HEK293T (cell line): ENCODE measurements at regions not wholly inside any gene's neighbourhood (a gene's known extent, or its start where the extent isn't known, plus 50 kb on each side); places are given as distances from the start of the nearest gene placed in this dataset.
"Not testable (repeated sequence)": the region's sequence is repeated elsewhere in the genome, so short reads cannot be mapped to it uniquely, and the experiment has no call there.

ENCODE experiments used
- CTCF ChIA-PET: fragments of 350-600 bp; formaldehyde crosslinking; extraction: SDS; loops from one replicate; lab custom pipeline; 2021; ENCODE audit warnings: antibody characterized with exemption, inconsistent platforms; lab: Yijun Ruan, JAX
- POLR2A ChIA-PET: fragments of 350-600 bp; formaldehyde crosslinking; extraction: SDS; loops from one replicate; lab custom pipeline; 2020; ENCODE audit warnings: antibody characterized with exemption, inconsistent platforms; lab: Yijun Ruan, JAX
- DNase-seq: peaks from one replicate; pipeline ENCODE4 v3.0.0; 2012; ENCODE audit warnings: mixed read lengths; ENCODE audit errors: extremely low spot score
- ARNT ChIP-seq: fragments of 450-650 bp; IDR thresholded peaks from 2 replicates; pipeline ENCODE4 v1.6.1; 2017; ENCODE audit warnings: mild to moderate bottlenecking
- BHLHE40 ChIP-seq: fragments of 450-650 bp; IDR thresholded peaks from 2 replicates; pipeline ENCODE4 v1.6.1; 2016; ENCODE audit warnings: mild to moderate bottlenecking, moderate library complexity, borderline replicate concordance
- CTBP1 ChIP-seq: fragments of 450-650 bp; IDR thresholded peaks from 2 replicates; pipeline ENCODE4 v1.6.1; 2016; ENCODE audit warnings: borderline replicate concordance
- ELF4 ChIP-seq: fragments of 450-650 bp; IDR thresholded peaks from 2 replicates; pipeline ENCODE4 v1.6.1; 2017; ENCODE audit warnings: antibody characterized with exemption
- FOXA1 ChIP-seq: fragments of 450-650 bp; IDR thresholded peaks from 2 replicates; pipeline ENCODE4 v1.6.1; 2016; ENCODE audit warnings: mild to moderate bottlenecking
- FOXK2 ChIP-seq: fragments of 450-650 bp; IDR thresholded peaks from 2 replicates; pipeline ENCODE4 v1.6.1; 2016; ENCODE audit warnings: mild to moderate bottlenecking
- FOXM1 ChIP-seq: fragments of 450-650 bp; IDR thresholded peaks from 2 replicates; pipeline ENCODE4 v1.6.1; 2017; ENCODE audit warnings: mild to moderate bottlenecking, borderline replicate concordance
- HDGF ChIP-seq: fragments of 450-650 bp; IDR thresholded peaks from 2 replicates; pipeline ENCODE4 v1.6.1; 2017; ENCODE audit warnings: antibody characterized with exemption, borderline replicate concordance
- L3MBTL2 ChIP-seq: fragments of 450-650 bp; conservative IDR thresholded peaks from 2 replicates; pipeline ENCODE4 v1.6.1; 2016; ENCODE audit warnings: mild to moderate bottlenecking
- LEF1 ChIP-seq: fragments of 450-650 bp; IDR thresholded peaks from 2 replicates; pipeline ENCODE4 v1.6.1; 2017; ENCODE audit warnings: mild to moderate bottlenecking, borderline replicate concordance
- NFRKB ChIP-seq: fragments of 450-650 bp; IDR thresholded peaks from 2 replicates; pipeline ENCODE4 v1.6.1; 2016; ENCODE audit warnings: mild to moderate bottlenecking, moderate library complexity
- SP1 ChIP-seq: fragments of 450-650 bp; IDR thresholded peaks from 2 replicates; pipeline ENCODE4 v1.6.1; 2017
- SUZ12 ChIP-seq: fragments of 450-650 bp; IDR thresholded peaks from 2 replicates; pipeline ENCODE4 v1.6.1; 2016; ENCODE audit warnings: mild to moderate bottlenecking
- TARDBP ChIP-seq: fragments of 450-650 bp; IDR thresholded peaks from 2 replicates; pipeline ENCODE4 v1.6.1; 2016
- ZNF384 ChIP-seq: fragments of 450-650 bp; IDR thresholded peaks from 2 replicates; pipeline ENCODE4 v1.6.1; 2016
- TF ChIP-seq, protein P1 (sequence below): fragments of 450-650 bp; IDR thresholded peaks from 2 replicates; pipeline ENCODE4 v1.6.1; 2016

GRCh38 chr1:184188037-184188436, 136.5 kb downstream of the TSEN15 start:
- TF ChIP-seq FOXK2 (no peak), ARNT (no peak)
- ChIA-PET POLR2A (no interaction called here), CTCF (interaction anchor here (0.6 kb wide), 1 partner anchor 59 kb away, joined by 3 read pairs; no protein-coding TSS in a partner anchor)
- no peak for DNase-seq

DNA sequence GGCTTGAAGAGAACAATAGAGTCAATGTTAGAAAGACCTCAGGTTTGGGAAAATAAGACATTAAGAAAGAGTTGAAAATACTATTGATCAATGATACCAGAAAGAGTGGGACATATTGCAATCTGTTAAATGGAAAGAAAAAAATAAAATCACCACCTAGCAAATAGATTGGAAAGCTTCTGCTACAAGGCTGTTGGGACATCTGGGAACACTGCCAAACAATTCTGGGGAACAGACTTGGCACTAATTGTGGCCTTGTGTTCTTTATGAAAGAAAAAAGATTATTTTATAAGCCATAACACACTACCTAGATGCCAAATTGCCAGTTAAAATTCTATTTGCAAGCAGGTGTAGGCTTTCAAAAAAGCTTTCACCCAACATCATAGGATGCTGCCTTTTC, 137.8 kb downstream of the TSEN15 start:
- DNase-seq = no peak
- POLR2A ChIA-PET = no interaction called here
- CTCF ChIA-PET = no interaction called here
- no peak for TF ChIP-seq SUZ12
- no peak for TF ChIP-seq SP1
- no peak for TF ChIP-seq ZNF384
- TF ChIP-seq FOXM1 = no peak
- TF ChIP-seq, protein P1, sequence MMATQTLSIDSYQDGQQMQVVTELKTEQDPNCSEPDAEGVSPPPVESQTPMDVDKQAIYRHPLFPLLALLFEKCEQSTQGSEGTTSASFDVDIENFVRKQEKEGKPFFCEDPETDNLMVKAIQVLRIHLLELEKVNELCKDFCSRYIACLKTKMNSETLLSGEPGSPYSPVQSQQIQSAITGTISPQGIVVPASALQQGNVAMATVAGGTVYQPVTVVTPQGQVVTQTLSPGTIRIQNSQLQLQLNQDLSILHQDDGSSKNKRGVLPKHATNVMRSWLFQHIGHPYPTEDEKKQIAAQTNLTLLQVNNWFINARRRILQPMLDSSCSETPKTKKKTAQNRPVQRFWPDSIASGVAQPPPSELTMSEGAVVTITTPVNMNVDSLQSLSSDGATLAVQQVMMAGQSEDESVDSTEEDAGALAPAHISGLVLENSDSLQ = no peak
- TF ChIP-seq FOXK2 = no peak
- TF ChIP-seq TARDBP = no peak
- TF ChIP-seq LEF1 = no peak
- no peak for TF ChIP-seq NFRKB
- TF ChIP-seq BHLHE40 = no peak
- TF ChIP-seq ARNT = no peak
- no peak for TF ChIP-seq L3MBTL2
- no peak for TF ChIP-seq HDGF
- no peak for TF ChIP-seq CTBP1
- TF ChIP-seq ELF4 = no peak

GRCh38 chr1:184190616-184191015, 139.1 kb downstream of the TSEN15 start:
- CTCF ChIA-PET = no interaction called here
- no peak for TF ChIP-seq L3MBTL2
- no peak for TF ChIP-seq NFRKB
- no peak for TF ChIP-seq HDGF
- no peak for TF ChIP-seq TARDBP
- POLR2A ChIA-PET = no interaction called here

DNA sequence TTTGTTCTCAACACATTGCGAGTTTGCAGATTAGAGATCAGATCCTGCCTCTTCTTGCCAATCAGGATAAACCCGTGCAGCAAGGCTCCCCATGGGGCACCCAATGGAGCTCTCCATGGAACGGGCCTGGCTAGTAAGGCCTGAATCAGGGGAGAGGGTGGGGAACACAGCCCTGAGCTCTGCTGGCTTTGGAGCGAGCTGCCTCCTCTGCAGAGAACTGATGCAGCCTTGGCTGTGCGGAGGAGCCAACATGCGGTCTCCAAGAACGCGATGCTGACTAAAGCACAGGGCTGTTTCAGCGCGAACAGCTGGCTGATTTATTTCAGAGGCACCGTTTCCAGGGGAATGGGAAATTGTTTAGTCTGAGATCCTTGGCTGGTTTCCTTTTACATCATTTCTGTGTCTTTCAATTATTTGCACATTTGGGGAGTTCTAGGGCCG, 139.7 kb downstream of the TSEN15 start:
- CTCF ChIA-PET = no interaction called here
- TF ChIP-seq CTBP1 = no peak
- no peak for TF ChIP-seq ZNF384
- no peak for TF ChIP-seq BHLHE40
- TF ChIP-seq L3MBTL2 = no peak
- POLR2A ChIA-PET = no interaction called here
- no peak for DNase-seq

More at GRCh38 chr1:184190616-184191015, 139.1 kb downstream of the TSEN15 start:
- DNase-seq = no peak

DNA sequence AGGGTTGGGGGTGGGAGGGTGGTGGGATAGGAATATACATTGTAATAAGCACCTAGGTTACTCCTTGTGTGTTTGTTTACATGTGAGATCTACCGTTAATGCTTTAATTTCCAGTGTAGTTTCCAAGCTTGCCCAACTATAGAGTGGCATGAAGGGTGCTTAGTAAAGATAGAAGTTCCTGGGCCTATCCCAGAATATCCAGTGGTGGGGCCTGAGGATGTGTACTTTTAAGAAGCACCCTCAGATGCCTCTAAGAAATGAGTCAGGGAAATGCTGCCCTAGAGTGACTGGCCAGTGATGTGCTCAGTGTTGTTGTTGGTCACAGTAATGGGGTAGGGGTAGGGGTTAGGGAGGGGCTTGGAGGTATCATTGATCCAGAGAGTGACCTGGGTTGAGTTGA, 141.3 kb downstream of the TSEN15 start:
- POLR2A ChIA-PET = no interaction called here
- CTCF ChIA-PET = no interaction called here
- TF ChIP-seq NFRKB (no peak), L3MBTL2 (no peak), SP1 (no peak), FOXA1 (no peak), ARNT (no peak), LEF1 (no peak), TARDBP (no peak), BHLHE40 (no peak), HDGF (no peak), CTBP1 (no peak), FOXK2 (no peak), ZNF384 (no peak), FOXM1 (no peak), SUZ12 (no peak), ELF4 (no peak)
- TF ChIP-seq, protein P1 = no peak
- no peak for DNase-seq

GRCh38 chr1:184193451-184193850, 141.9 kb downstream of the TSEN15 start:
- POLR2A ChIA-PET = no interaction called here
- TF ChIP-seq HDGF = no peak
- no peak for TF ChIP-seq CTBP1
- no peak for TF ChIP-seq FOXM1
- no peak for TF ChIP-seq SUZ12
- no peak for TF ChIP-seq BHLHE40
- no peak for TF ChIP-seq SP1
- CTCF ChIA-PET = no interaction called here
- DNase-seq = no peak

DNA sequence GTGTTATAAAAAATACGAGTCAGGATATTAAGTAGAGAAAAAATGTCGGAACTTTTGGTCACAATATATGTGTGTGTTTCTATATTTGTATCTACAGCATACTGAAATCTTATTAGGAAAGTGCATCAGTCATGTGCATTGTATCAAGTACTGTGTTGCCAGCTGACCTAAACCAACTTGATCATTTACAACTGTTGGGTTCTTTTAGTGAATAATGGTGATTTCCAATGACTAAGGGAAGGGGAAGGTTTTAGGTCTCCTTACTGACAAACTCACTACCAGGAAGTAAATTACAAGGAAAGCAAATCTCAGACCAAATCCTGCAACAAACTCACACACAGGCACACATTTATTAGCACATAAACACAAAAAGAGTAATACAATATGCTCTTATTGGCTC, 142.7 kb downstream of the TSEN15 start:
- ChIA-PET CTCF (no interaction called here), POLR2A (no interaction called here)
- no peak for TF ChIP-seq FOXM1
- no peak for TF ChIP-seq CTBP1
- no peak for TF ChIP-seq ARNT
- TF ChIP-seq, protein P1 = no peak
- no peak for TF ChIP-seq LEF1
- no peak for TF ChIP-seq FOXK2
- no peak for TF ChIP-seq SUZ12
- TF ChIP-seq SP1 = no peak
- TF ChIP-seq NFRKB = no peak
- no peak for TF ChIP-seq TARDBP
- no peak for TF ChIP-seq ZNF384
- TF ChIP-seq FOXA1 = no peak
- no peak for TF ChIP-seq ELF4
- TF ChIP-seq BHLHE40 = no peak
- no peak for TF ChIP-seq HDGF
- no peak for DNase-seq

- CTCF ChIA-PET, DNase-seq, POLR2A ChIA-PET: not testable (repeated sequence)
Measured at GRCh38 chr1:184195722-184196121, 144.2 kb downstream of the TSEN15 start.
